ENCODE measurements at regions not wholly inside any gene's neighbourhood (a gene's known extent, or its start where the extent isn't known, plus 50 kb on each side); places are given as distances from the start of the nearest gene placed in this dataset.

- TF ChIP-seq ZBTB33 (IDR thresholded peaks at IDR 0.05) = no peak
- TF ChIP-seq, protein P1, sequence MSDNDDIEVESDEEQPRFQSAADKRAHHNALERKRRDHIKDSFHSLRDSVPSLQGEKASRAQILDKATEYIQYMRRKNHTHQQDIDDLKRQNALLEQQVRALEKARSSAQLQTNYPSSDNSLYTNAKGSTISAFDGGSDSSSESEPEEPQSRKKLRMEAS (IDR thresholded peaks at IDR 0.05; ENCODE audit: low read depth, low read length) = no peak
- no peak for TF ChIP-seq REST (IDR thresholded peaks at IDR 0.05; ENCODE audit: low read depth, low read length)
Measured at GRCh38 chr4:111499291-111499690, 646.0 kb upstream of the FAM241A start (continued).

DNA sequence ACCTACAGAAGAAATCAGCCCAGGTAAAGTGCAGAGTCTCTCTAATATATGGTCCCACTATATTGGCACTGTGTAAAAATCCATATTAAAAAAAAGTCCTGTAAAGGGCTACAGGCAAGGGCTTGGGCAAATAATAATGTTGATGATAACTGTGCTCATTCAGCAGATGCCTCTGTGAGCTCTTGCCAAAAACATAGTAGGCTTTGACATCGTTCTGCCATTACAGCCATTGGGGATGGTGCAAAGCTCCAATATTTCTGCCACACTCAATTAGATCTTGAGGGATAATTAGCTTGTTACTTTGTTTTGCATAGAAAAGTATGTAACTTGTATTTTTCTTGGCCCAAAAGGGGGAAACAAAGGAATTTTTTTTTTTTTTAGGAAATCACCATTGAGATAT, 645.5 kb upstream of the FAM241A start:
- no peaks in the 10 kb centered on the region for H3K9me3 ChIP-seq (replicated peaks; ENCODE audit: control insufficient read depth, insufficient read depth, low read length)
- no peaks in the 10 kb centered on the region for H3K79me2 ChIP-seq (ENCODE audit: control insufficient read depth, insufficient read depth, low read length)
- no peaks in the 10 kb centered on the region for H3K27me3 ChIP-seq (replicated peaks in 1 of 2; ENCODE audit: control insufficient read depth in 2 of 2, insufficient read depth in 2 of 2, low read length in 1 of 2)
- H4K20me1 ChIP-seq (ENCODE audit: control insufficient read depth, insufficient read depth) = no peaks in the 10 kb centered on the region
- WGBS (ENCODE audit: insufficient coverage, insufficient replicate concordance, low lambda C conversion rate, missing lambda C conversion rate) = 5% methylated on average over 1 of the region's 1 CpG
- ChIA-PET CTCF (interaction anchor here (0.7 kb wide), 1 partner anchor 212 kb away, joined by 4 read pairs; no protein-coding TSS in a partner anchor), SMC1A (ENCODE audit: uncharacterized antibody, unreplicated experiment) (no interaction called here), POLR2A (no interaction called here), RAD21 (ENCODE audit: unreplicated experiment) (no interaction called here)
- in situ Hi-C loops (cut with MboI) = no loop called here
- no peak overlapping the region for H3K27ac ChIP-seq (ENCODE audit: control insufficient read depth, insufficient read depth)
- H3K4me2 ChIP-seq (ENCODE audit: control insufficient read depth, insufficient read depth) = no peak overlapping the region
- no peak overlapping the region for H3K4me3 ChIP-seq
- intact Hi-C loops (cut with micrococcal nuclease; ENCODE audit: unreplicated experiment) = no loop called here
- H3K36me3 ChIP-seq (ENCODE audit: control insufficient read depth in 2 of 2, insufficient read depth in 2 of 2, low read length in 1 of 2) = no peaks in the 10 kb centered on the region
- FAIRE-seq (no peak), ATAC-seq (no peak), DNase-seq (ENCODE audit: low read depth, low spot score) (no peak)
- no peaks in the 10 kb centered on the region for H3K4me1 ChIP-seq (ENCODE audit: control insufficient read depth, insufficient read depth, low read length)
- H2AFZ ChIP-seq (ENCODE audit: control insufficient read depth, low read depth, low read length) = no peak overlapping the region
- no peak overlapping the region for H3K9ac ChIP-seq (ENCODE audit: control insufficient read depth, insufficient read depth, low read length)
- TF ChIP-seq, protein P2, sequence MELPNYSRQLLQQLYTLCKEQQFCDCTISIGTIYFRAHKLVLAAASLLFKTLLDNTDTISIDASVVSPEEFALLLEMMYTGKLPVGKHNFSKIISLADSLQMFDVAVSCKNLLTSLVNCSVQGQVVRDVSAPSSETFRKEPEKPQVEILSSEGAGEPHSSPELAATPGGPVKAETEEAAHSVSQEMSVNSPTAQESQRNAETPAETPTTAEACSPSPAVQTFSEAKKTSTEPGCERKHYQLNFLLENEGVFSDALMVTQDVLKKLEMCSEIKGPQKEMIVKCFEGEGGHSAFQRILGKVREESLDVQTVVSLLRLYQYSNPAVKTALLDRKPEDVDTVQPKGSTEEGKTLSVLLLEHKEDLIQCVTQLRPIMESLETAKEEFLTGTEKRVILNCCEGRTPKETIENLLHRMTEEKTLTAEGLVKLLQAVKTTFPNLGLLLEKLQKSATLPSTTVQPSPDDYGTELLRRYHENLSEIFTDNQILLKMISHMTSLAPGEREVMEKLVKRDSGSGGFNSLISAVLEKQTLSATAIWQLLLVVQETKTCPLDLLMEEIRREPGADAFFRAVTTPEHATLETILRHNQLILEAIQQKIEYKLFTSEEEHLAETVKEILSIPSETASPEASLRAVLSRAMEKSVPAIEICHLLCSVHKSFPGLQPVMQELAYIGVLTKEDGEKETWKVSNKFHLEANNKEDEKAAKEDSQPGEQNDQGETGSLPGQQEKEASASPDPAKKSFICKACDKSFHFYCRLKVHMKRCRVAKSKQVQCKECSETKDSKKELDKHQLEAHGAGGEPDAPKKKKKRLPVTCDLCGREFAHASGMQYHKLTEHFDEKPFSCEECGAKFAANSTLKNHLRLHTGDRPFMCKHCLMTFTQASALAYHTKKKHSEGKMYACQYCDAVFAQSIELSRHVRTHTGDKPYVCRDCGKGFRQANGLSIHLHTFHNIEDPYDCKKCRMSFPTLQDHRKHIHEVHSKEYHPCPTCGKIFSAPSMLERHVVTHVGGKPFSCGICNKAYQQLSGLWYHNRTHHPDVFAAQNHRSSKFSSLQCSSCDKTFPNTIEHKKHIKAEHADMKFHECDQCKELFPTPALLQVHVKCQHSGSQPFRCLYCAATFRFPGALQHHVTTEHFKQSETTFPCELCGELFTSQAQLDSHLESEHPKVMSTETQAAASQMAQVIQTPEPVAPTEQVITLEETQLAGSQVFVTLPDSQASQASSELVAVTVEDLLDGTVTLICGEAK (IDR thresholded peaks at IDR 0.05; ENCODE audit: borderline replicate concordance) = no peak
- no peak for TF ChIP-seq CREM (IDR thresholded peaks at IDR 0.05; ENCODE audit: low read depth)
- no peak for TF ChIP-seq SMC3 (IDR thresholded peaks at IDR 0.05; ENCODE audit: borderline replicate concordance, low read length)
- no peak for TF ChIP-seq TCF12 (IDR thresholded peaks at IDR 0.05; ENCODE audit: low read depth, low read length)
- TF ChIP-seq ZNF592 (IDR thresholded peaks at IDR 0.05) = no peak
- no peak for TF ChIP-seq KAT2A (conservative IDR thresholded peaks at IDR 0.05; ENCODE audit: control insufficient read depth, low read depth, low read length)
- no TSS peak for BruUV-seq (replicated peaks)
